ENCODE measurements at regions not wholly inside any gene's neighbourhood (a gene's known extent, or its start where the extent isn't known, plus 50 kb on each side); places are given as distances from the start of the nearest gene placed in this dataset.

DNA sequence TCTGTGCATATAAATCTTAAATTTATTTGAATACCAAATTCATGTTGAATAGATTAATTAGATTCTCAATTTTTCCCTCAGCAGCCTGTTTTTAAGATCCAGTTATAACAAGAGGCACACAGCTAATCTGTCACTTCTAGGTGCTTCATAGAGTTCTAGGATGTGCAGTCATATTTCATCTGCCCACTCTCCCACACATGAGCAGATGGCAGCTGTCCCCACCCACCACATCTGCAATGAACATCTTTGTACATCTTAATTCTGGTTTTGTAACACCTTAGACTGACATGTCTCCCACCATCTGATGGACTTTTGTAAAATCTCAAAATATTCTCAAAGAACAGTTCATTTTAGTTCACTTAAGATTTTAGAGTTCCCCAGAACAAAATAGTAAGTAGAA is 250.8 kb upstream of the ST6GAL2 start:
- Mint-ChIP-seq H3K4me1 (no peaks in the 10 kb centered on the region), H3K27ac (no peak overlapping the region), H3K36me3 (no peaks in the 10 kb centered on the region), H3K9me3 (peaks cover 3 to 9% (median 4%) of the 10 kb centered on the region in 7 donors), H3K27me3 (ENCODE audit: low read depth in 3 of 3) (no peaks in the 10 kb centered on the region), H3K4me3 (no peak overlapping the region)
- no peak overlapping the region for H3K27ac ChIP-seq (ENCODE audit: low read depth in 1 of 2, low read length in 2 of 2)
- TF ChIP-seq, protein P1, sequence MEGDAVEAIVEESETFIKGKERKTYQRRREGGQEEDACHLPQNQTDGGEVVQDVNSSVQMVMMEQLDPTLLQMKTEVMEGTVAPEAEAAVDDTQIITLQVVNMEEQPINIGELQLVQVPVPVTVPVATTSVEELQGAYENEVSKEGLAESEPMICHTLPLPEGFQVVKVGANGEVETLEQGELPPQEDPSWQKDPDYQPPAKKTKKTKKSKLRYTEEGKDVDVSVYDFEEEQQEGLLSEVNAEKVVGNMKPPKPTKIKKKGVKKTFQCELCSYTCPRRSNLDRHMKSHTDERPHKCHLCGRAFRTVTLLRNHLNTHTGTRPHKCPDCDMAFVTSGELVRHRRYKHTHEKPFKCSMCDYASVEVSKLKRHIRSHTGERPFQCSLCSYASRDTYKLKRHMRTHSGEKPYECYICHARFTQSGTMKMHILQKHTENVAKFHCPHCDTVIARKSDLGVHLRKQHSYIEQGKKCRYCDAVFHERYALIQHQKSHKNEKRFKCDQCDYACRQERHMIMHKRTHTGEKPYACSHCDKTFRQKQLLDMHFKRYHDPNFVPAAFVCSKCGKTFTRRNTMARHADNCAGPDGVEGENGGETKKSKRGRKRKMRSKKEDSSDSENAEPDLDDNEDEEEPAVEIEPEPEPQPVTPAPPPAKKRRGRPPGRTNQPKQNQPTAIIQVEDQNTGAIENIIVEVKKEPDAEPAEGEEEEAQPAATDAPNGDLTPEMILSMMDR (IDR thresholded peaks at IDR 0.05): no peak
- no peaks in the 10 kb centered on the region for H3K79me2 ChIP-seq (ENCODE audit: insufficient read depth, low read length)
- H4K20me1 ChIP-seq (ENCODE audit: insufficient read depth, low read length): no peaks in the 10 kb centered on the region
- H3K4me3 ChIP-seq (replicated peaks in 1 of 3; ENCODE audit: low read depth in 2 of 3, low read length in 3 of 3): no peak overlapping the region
- H2AFZ ChIP-seq (ENCODE audit: insufficient read depth, low read depth, low read length, poor library complexity, severe bottlenecking): no peak overlapping the region
- intact Hi-C loops (cut with micrococcal nuclease): no loop called here
- no peaks in the 10 kb centered on the region for H3K4me1 ChIP-seq (ENCODE audit: control insufficient read depth in 1 of 2, insufficient read depth in 2 of 2, low read length in 2 of 2)
- no peak overlapping the region for H3K9ac ChIP-seq (ENCODE audit: insufficient read depth, low read length, poor library complexity, severe bottlenecking)
- peaks cover 0 to 2% of the 10 kb centered on the region in 2 donors for H3K9me3 ChIP-seq (replicated peaks in 1 of 2; ENCODE audit: control insufficient read depth in 1 of 2, insufficient read depth in 1 of 2, low read length in 2 of 2)
- H3K4me2 ChIP-seq (replicated peaks; ENCODE audit: extremely low read depth, low read length, poor library complexity, severe bottlenecking): no peak overlapping the region
- no peaks in the 10 kb centered on the region for H3K36me3 ChIP-seq (replicated peaks in 1 of 2; ENCODE audit: control insufficient read depth in 1 of 2, insufficient read depth in 2 of 2, low read length in 2 of 2)
- no peak for DNase-seq
- no peaks in the 10 kb centered on the region for H3K27me3 ChIP-seq (ENCODE audit: control insufficient read depth in 2 of 2, insufficient read depth in 2 of 2, low read length in 2 of 2)

DNA sequence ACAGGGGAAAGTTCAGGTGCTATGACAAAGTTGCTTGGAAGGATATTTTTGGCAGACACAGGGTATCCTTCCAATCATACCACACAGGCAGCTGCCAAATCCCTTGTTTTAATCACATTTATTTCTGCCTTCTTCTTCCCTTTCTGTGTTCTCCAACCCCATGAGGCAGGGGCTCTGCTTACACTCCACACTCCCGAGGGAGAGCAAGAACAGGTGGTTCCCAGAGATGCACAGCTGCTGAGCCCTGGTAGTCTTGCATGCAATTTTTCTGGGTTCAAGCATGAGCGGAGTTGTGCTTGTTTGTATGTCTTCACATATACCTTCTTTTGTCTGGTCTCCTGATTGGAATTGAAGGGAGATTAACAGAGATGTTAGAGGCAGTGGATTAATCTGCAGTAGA is 251.7 kb upstream of the ST6GAL2 start:
- intact Hi-C loops (cut with micrococcal nuclease): no loop called here
- no peak overlapping the region for H3K4me3 Mint-ChIP-seq
- H2AFZ ChIP-seq (ENCODE audit: insufficient read depth, low read depth, low read length, poor library complexity, severe bottlenecking): no peak overlapping the region
- no peak overlapping the region for H3K4me3 ChIP-seq (replicated peaks in 1 of 3; ENCODE audit: low read depth in 2 of 3, low read length in 3 of 3)
- H3K79me2 ChIP-seq (ENCODE audit: insufficient read depth, low read length): no peaks in the 10 kb centered on the region
- H3K9me3 Mint-ChIP-seq: peaks cover 4 to 13% (median 6%) of the 10 kb centered on the region in 7 donors
- no peak overlapping the region for H3K27ac Mint-ChIP-seq
- H3K4me1 Mint-ChIP-seq: no peaks in the 10 kb centered on the region
- peaks cover 0 to 2% of the 10 kb centered on the region in 2 donors for H3K9me3 ChIP-seq (replicated peaks in 1 of 2; ENCODE audit: control insufficient read depth in 1 of 2, insufficient read depth in 1 of 2, low read length in 2 of 2)
- no peak overlapping the region for H3K4me2 ChIP-seq (replicated peaks; ENCODE audit: extremely low read depth, low read length, poor library complexity, severe bottlenecking)
- H3K27me3 ChIP-seq (ENCODE audit: control insufficient read depth in 2 of 2, insufficient read depth in 2 of 2, low read length in 2 of 2): no peaks in the 10 kb centered on the region
- H3K27me3 Mint-ChIP-seq (ENCODE audit: low read depth in 3 of 3): no peaks in the 10 kb centered on the region
- WGBS (ENCODE audit: insufficient coverage): 66% methylated on average over 2 of the region's 2 CpGs
- TF ChIP-seq, protein P1 (IDR thresholded peaks at IDR 0.05): no peak
- DNase-seq: no peak
- no peak overlapping the region for H3K27ac ChIP-seq (ENCODE audit: low read depth in 1 of 2, low read length in 2 of 2)
- no peaks in the 10 kb centered on the region for H3K36me3 ChIP-seq (replicated peaks in 1 of 2; ENCODE audit: control insufficient read depth in 1 of 2, insufficient read depth in 2 of 2, low read length in 2 of 2)
- H3K36me3 Mint-ChIP-seq: no peaks in the 10 kb centered on the region
- no peaks in the 10 kb centered on the region for H3K4me1 ChIP-seq (ENCODE audit: control insufficient read depth in 1 of 2, insufficient read depth in 2 of 2, low read length in 2 of 2)
- no peak overlapping the region for H3K9ac ChIP-seq (ENCODE audit: insufficient read depth, low read length, poor library complexity, severe bottlenecking)
- H4K20me1 ChIP-seq (ENCODE audit: insufficient read depth, low read length): no peaks in the 10 kb centered on the region

All from CD14-positive monocyte (primary cell).